Forelimb muscle (tissue), 1 donor: ENCODE measurements at regions not wholly inside any gene's neighbourhood (a gene's known extent, or its start where the extent isn't known, plus 50 kb on each side); places are given as distances from the start of the nearest gene placed in this dataset.
"Not testable (repeated sequence)": the region's sequence is repeated elsewhere in the genome, so short reads cannot be mapped to it uniquely, and the experiment has no call there.

Source experiments
- DNase-seq: peaks from one replicate; pipeline ENCODE4 v3.0.0-alpha.2; 2013; ENCODE audit warnings: low read depth

DNA sequence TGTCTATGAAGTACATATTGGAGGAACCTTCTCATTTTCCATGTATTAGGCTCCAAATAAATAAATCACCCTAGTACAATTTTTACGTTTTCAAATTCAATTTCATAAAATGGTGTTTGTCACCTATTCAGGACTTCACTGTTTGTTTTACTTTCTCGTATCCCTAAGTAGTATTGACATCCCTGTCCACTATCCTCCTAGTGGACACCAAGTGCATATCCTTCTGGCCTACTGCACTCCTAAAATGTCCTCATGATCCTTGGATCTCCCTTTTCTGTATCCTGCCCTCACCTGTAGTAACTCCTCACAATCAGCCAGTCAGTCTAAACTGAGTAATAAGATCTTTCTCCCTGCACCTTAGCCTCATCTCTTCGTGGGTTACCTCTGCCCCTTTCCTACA is 539.9 kb downstream of the DMRTA1 start:
- DNase-seq, result no peak

DNA sequence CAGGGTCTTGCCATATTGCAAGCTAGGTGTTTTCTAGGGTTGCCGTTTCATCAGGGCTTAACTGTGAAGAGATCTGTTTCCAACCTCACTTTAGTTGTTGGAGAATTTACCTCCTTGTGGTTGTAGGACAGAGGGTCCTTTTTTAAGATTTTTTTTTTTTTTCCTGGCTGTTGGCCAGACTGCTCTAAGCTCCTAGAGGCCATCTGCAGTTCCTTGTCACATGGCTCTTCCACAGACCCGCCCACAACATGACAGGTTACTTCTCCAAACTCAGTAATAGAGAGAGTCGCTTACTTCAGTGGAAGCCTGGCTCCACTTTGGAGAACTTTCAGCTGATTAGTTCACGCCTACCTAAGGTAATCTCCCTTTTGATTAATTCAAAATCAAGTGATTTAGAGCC is 543.7 kb downstream of the DMRTA1 start:
- DNase-seq, result no peak

DNA sequence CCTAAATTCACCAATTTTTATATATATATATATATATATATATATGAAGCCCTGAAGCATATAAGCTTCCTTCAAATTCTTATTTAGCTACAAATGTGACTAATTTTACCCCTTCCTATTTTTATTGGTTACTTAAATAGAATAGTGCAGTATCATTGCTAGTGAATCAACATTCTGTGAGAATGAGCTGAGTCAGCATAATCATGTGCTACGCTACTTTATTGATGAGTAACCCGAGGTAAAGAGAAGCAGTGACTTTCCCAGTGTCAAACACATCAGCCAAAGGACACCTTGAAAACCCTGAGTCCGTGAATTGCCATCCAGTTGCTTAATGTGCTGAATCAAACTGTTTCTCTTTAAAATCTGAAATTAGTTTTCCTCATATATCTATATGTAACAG is 546.2 kb downstream of the DMRTA1 start:
- no peak for DNase-seq

DNA sequence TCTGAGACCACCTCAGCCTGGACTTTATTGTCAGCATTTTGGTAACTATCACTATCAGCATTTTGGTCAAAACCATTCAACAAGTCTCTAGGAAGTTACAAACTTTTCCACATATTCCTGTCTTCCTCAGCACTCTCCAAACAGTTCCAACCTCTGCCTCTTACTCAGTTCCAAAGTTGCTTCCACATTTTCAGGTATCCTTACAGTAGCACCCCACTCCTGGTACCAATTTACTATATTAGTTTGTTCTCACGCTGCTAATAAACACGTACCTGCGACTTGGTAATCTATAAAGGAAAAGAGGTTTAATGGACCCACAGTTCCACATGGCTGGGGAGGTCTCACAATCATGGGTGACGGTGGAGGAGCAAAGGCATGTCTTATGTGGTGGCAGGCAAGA is 551.3 kb downstream of the DMRTA1 start:
- DNase-seq, result no peak

DNA sequence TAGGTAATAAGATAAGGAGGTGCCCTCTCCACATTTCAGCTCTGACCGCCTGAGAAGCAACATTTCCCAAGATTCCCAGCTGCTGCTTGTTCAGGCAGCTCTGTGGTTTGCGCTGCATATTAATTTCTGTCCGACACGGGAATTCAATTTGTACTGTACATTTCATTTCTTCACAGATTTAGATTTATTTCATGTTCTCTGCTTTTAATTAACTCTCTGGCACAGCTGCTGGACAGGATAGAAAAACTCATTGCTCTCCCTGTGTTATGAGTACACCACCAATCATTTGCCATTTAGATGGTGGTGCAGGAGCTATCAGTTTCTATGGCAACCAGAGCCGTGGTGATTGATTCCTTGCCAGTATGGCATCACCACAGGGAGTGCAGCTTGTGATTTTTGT is 558.5 kb downstream of the DMRTA1 start:
- DNase-seq, result no peak

DNA sequence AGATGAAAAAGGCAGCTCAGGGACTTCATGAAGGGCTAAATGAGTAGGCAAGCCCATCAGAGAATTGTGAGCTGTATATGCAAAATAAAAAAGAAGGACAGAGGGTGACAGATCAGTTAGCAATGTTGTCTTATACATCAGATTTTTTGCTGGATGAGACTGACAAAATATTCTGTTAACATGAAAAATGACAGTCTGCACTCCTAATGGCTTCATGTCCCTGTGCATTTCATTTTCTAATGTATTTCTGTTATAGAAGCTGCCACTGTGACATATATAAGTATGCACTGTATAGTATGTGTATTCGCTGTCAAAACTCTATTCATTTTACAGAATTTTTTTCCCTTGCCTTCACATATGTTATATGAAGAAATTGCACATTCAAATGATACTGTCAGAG is 559.5 kb downstream of the DMRTA1 start:
- no peak for DNase-seq

DNA sequence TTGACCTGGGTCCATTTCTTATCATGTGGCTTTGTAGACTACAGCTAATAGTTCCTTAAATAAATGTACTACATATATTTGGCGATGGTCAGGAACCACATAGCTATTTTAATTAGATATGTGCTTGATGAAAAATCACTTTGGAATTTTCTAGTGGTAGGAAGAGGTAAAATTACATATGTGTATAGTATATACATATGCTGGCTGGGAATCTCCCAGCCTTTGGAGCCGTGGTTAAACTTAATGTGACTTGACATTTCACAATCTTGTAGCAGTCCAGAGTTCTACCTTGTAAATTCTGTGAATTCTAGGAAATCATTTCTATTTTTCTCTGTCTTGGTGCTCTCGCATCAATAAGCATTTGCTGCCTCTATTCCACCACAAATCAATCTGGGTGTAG is 565.0 kb downstream of the DMRTA1 start:
- DNase-seq, result no peak

DNA sequence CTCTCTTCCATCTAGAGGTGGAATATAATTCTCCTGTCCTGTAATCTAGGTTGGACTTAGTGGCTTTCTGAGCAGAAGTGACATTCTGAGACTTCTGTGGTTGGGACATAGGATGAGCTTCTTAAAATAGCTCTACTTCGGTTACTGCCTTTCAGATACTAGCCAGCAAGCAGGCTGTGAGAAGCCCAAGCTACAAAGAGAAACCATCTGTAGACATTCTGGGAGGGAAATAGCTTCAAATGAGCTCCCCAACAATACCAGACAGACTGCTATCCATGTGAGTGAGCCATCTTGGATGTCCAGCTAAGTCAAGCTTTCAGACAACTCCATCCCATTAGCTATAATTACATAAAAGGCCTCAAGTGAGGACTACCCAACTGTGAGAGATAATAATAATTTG is 568.9 kb downstream of the DMRTA1 start:
- DNase-seq, result no peak

DNA sequence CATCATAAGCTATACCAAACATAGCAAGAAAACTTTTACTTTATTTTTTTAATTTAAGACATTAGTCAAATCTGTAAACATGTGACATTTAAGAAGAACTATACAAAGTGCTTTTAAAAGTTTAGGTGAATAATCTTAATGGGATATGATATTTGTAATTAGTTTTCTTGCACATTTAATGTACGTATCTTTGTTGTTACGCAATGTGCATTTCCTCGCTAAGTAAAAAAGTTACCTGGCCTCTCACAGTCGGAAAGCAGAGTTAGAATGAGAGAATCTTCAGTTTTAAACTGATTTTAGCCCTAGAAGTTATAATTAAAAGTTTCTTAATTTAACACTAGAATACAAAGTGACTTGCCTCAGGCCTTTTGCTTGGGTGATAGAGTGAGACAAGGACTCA is 589.8 kb downstream of the DMRTA1 start:
- no peak for DNase-seq

DNA sequence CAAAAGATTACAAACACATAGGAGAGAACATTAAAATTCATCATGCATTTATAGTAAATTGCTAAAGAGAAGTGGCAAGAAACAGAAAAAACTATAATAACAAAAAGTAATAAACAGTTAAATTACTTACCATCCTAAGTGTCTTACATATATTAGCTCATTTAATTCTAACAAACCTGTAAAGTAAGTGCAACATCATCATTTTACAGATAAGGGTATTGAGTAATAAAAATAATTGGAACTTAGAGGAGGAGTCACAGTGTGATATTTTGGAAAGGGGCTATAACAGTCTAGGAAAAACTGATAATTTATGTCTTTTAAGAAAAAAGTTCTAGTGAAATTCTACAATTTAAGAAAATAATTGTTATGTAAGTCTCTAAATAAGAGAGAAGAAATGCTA is 592.8 kb downstream of the DMRTA1 start:
- DNase-seq, result no peak

DNA sequence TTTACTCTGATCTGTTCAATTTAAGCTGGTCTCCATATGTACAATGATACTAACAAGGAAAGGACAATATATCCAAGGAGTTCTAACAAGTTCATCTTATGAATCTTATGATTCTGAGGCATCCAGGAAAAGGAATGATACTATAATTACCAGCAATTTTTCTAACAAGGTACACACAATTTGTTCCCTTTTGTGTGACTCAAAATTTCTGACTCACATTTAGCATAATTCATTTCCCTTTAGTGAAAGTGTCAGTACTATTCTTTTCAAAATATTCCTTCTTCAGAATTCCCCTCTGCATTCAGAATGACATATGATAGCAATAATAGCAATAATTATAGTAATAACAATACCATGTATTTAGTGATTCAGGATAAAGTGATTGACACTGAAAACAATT is 594.8 kb downstream of the DMRTA1 start:
- DNase-seq, result no peak

DNA sequence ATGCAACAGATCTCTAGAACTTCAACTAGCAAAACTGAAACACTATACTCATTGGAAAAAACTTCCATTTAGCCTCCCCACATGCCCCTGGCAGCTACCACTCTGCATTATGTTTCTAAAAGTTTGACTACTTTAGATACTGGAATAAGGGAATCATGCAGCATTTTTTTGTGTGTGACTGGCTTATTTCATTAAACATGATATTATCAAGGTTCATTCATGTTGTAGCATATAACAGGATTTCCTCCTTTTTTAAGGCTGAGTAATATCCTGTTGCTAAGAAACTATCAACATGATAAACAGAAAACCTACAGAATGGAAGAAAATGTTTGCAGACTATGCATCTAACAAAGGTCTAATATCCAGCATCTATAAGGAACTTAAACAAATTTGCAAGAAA is 597.9 kb downstream of the DMRTA1 start:
- DNase-seq, result no peak

DNA sequence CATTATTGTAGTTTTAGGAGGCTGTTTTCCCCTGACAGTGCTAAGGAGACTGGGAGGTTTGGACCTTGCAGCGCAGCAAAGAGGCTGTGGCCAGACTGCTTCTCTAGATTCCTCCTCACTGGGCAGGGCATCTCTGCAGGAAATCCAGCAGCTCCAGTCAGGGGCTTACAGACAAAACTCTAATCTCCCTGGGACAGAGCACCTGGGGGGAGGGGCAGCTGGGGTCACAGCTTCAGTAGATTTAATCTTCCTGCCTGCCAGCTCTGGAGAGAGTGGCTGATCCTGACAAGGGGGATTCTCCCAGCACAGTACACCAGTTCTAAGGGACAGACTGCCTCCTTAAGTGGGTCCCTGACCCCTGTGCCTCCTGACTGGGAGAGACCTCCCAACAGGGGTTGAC is 599.4 kb downstream of the DMRTA1 start:
- not testable (repeated sequence) for DNase-seq

DNA sequence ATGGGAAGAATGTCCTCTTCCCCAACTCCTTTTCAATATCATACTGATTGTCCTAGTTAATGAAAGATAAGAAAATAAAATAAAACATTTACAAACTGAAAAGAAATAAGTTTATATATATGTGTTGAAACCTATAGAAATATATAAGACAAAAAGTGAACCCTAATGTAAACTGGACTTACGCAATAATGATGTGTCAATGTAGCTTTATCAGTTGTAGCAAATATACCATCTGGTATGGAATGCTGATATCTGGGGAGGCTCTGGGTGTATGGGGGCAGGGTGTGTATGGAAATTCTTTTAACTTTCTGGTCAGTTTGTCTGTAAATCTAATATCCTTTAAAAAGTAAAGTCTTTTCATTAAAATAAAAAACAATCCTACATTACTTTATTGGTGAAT is 603.9 kb downstream of the DMRTA1 start:
- DNase-seq, result no peak

DNA sequence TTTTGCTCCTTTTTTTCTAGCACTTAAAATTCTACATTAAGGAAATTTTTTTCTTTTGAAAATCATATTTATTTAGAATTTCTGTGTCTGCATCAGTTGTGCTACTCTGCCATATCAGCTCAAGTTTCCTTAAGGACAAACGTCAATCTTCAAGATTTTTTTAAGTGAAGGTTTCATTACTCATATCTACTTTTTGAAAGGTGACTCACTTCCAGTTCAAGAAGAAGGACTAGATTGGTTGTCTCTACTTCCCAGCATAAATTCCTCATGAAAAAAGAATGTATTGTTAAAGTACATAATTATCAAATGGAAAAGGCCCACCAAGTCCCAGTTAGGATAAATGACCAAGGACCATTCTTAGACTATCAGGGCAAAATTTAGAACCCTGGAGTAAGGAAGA is 626.5 kb downstream of the DMRTA1 start:
- no peak for DNase-seq

DNA sequence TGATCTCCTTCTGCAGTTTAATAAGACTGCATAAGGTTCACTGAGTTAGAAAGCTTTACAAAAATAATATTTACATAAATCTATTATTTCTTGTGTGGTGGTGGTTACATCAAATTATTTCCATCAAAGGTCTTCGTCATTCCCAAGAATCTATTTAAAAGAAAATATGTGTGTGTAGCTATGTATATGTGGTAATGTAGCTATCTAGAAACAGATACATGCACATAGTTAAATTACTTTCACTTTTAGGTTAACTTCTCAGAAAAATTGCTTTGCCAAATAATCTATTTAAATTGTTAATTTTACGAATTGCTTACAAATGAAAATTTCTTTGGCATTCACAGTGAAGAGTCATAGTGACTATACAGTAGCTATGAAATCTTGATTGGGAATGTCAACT is 633.2 kb downstream of the DMRTA1 start:
- DNase-seq, result no peak

DNA sequence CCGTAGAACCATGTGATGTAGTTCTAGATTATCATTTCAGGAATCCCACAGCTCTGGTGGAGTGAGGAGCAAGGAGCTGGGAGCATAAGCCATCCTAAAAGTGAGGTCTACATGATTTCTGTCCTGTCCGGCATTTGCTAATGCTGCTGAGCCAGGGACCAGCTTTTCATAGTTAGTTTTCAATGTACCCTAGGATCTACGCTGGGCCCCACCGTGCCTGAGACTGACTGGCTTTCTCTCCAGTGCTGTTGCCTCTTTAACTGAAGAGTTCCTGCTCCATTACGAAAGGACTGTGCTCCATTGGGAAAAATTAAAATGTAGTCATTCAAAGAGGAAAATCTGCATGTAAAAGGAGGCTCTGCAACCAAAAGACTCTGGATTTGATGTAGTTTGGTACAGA is 634.8 kb downstream of the DMRTA1 start:
- no peak for DNase-seq

DNA sequence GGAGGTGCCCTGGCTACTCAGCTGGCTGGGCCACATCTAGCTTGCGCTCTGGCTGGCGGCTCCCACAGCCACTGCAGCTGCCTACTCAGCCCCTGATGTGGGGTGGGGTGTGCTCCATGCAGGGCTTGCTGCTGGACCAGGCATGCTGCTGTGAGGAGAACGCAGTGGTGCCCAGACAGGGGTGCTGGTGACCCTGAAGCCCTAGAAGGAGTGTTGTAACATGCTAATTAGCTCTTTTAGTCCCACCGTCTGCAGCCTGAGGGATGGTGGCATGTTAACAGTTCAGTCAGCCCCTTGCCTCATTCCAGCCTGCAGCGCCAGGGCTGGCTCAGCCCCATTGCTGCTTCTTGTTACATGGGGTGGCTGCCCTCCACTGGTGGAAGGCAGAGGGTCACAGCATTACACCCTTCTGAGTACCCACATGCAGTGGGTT is 642.3 kb downstream of the DMRTA1 start:
- DNase-seq, result no peak

DNA sequence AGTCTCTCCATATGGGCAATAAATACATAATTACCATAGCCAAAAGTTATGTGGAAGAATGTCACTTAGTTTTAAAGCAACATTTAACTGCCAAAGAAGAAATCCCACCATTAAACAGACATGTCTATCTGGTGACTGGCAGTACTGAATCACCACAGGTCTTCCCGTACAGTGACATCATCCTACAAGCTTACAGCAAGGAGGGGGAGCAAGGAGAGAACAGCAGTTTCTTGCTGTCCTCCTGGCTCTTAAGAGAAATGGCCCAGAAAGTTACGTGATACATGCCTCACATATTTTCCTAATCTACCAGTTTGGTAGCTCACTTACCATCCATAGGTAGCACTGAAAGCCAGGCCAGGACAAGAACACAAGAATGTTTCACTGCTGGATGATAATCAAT is 671.0 kb downstream of the DMRTA1 start:
- no peak for DNase-seq

DNA sequence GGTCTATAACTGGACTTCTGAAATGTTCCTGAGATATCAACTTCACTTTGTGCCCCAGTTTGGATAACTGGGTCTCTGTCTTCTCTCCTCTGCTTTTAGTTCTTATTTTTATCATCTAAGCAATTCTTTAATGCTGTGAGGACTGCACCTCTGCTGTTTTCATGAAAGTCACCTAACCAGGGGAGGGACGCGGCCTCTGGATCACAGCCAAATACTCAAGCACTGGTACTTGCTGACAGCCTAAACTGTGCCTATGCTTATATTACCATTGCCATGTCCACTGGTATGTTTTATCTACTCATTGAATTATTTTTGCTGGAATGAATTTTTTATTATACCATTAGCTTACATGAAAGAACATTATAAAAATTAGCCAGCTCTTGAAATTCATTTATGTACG is 674.0 kb downstream of the DMRTA1 start:
- no peak for DNase-seq

DNA sequence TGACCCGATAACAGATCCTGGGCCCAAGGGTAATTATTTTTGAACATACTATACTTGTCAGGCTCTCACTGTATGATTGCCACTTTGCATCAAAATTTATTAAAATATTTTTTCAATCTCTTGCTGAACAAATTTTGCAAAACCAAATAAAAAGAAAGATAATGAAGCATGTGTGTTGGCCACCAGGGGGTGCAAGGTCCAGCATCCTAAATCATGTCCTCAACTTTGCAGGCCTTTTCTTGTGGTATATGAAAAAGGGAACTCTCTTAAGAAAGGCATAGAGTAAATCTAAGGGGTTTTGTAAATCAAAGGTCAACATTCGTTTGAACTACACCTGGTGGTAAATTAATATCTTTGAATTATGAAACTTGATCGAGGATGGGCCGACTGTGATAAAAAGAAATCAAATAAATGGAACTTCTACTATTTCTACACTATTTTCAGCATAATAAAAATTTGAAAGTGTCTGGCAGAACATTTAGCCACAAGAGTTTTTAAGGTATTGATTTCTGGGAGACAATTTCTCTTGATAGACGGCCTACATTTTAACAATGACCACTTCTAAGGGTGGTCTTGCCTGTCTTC is 676.5 kb downstream of the DMRTA1 start:
- peak; percentile 5 for DNase-seq

DNA sequence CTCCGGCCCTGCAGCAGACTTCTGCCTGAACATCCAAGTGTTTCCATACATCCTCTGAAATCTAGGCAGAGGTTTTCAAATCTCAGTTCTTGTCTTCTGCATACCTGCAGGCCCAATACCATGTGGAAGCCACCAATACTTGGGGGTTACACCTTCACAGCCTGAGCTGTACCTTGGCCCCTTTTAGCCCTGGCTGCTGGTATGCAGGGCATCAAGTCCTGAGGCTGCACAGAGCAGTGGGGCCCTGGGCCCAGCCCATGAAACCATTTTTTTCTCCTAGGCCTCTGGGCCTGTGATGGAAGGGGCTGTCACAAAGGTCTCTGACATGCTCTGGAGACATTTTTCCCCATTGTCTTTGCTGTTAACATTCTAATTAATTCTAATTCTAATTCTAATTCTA is 680.6 kb downstream of the ELAVL2 start:
- DNase-seq, result no peak

DNA sequence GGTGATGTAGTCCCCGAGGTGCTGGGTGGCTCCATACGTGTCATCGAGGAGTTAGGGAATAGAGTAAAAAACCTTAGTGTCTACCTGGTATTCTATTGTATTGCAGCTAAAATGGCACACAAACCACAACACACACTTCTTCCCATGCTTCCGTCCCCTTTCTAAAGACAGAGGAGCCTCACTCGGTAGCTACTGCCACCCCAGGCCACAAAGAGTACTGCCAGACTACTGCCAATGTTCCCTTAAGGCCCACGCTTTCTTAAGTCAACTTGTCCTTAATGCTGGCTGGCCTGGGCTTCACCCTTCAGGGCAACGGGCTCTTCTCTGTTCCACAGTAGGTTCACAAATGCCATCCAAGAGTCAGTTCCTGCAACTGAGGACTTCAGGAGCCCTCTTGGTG is 673.0 kb downstream of the ELAVL2 start:
- DNase-seq, result no peak

DNA sequence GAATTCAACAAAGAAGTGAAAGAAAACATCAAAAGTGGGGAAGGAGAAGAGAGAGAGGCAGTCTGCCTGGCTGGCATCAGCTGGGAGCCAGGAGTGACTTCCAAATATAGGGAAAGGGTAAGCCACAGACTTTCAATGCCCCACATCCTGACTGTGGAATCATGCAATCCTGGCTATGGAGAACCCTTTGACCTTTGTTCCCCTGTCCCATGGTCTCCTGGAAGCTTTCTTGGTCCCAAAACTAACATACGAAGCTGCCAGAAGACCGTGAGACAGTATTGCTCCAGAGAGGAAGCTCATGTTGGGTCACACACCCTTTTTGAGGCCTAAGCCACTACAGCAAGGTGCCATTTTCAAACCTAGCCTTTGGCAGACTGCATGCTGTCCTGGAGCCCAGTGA is 665.5 kb downstream of the ELAVL2 start:
- DNase-seq, result no peak
